Natural killer cell treated with Interleukin-12 subunit alpha and Interleukin-12 subunit beta and Interleukin-15 and Interleukin-18, amount 100 ng/mL, for 72 hours (primary cell): ENCODE measurements at regions not wholly inside any gene's neighbourhood (a gene's known extent, or its start where the extent isn't known, plus 50 kb on each side); places are given as distances from the start of the nearest gene placed in this dataset.
A peak's percentile ranks its signal among the peaks of the same experiment; 100 is the strongest.

Experiments used
- ATAC-seq, 2 donors: fragments of 150-1000 bp; cut with Tn5 transposase in 1 of 2; sonication (Bioruptor Pico), chemical (Tn5 transposase) in 1 of 2; 2 replicates each; pipeline ENCODE4 v1.10.0; 2021
- DNase-seq: peaks from one replicate; pipeline ENCODE4 v3.0.0; 2022; ENCODE audit warnings: low spot score
- H3K27ac Mint-ChIP-seq, 2 donors: 1 replicate in 1 of 2; 2 replicates in 1 of 2; pipeline ENCODE4 v1.8.0; 2022; ENCODE audit warnings: mixed read lengths in 2 of 2, mild to moderate bottlenecking in 1 of 2, moderate library complexity in 1 of 2
- H3K27me3 Mint-ChIP-seq, 2 donors: 1 replicate in 1 of 2; 2 replicates in 1 of 2; pipeline ENCODE4 v1.8.0; 2022; ENCODE audit warnings: mixed read lengths in 2 of 2
- H3K36me3 Mint-ChIP-seq: one replicate; pipeline ENCODE4 v1.8.0; 2022; ENCODE audit warnings: mixed read lengths
- H3K4me1 Mint-ChIP-seq, 2 donors: 1 replicate in 1 of 2; 2 replicates in 1 of 2; pipeline ENCODE4 v1.8.0; 2022; ENCODE audit warnings: low read depth in 2 of 2, mixed read lengths in 2 of 2, mild to moderate bottlenecking in 1 of 2
- H3K4me3 Mint-ChIP-seq: one replicate; pipeline ENCODE4 v1.8.0; 2022; ENCODE audit warnings: mixed read lengths
- H3K9me3 Mint-ChIP-seq: 2 replicates; pipeline ENCODE4 v1.8.0; 2022; ENCODE audit warnings: mixed read lengths

DNA sequence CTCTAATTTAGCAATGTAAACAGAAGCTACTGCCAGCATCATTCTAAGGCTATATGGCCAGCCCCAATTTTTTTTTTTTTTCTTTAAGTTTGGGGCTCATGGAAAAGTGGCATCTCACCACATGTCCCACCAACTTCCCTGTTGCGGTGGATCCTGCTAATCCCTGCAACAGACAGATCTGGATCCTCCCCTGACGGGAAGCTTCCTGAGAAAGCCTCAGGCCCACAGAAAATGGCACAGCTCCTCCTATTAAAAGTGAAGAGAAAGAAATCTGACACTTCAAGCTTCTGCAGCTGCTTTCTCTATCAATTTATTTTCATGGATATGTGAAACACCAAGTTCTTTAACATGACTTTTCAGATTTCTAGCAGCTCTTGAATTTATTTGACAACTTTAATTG, 433.8 kb upstream of the DCN start:
- peaks cover 12 to 32% of the 10 kb centered on the region in 2 donors for H3K27me3 Mint-ChIP-seq
- no peak overlapping the region for H3K27ac Mint-ChIP-seq
- DNase-seq (no peak), ATAC-seq (no peak)
- no peaks in the 10 kb centered on the region for H3K4me1 Mint-ChIP-seq
- no peak overlapping the region for H3K4me3 Mint-ChIP-seq
- no peaks in the 10 kb centered on the region for H3K36me3 Mint-ChIP-seq
- no peaks in the 10 kb centered on the region for H3K9me3 Mint-ChIP-seq

DNA sequence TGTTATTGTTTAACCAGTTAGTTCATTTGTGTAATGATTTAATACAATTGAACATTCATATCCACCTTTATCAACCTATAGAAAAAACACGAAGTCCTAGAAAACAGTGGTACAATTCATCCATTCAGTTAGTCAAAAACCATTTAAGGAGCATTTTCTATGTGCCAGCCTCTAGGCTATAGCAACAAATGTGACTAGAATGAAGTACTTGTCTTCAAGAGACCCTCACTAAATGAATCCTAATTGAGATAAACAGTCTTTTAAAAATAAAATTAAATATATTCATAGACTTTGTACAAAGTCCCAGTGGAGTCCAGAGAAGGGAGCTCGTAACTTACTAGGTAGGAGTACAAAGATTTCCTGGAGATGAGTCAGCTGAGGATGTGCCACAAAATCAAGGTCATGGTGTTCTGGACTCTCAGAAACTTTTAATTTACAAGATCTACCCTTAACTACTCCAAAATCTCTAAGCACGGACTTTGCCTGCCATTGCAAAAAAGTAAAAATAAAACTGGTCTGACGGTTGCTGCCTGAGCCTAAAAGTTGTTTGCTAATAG, 430.7 kb upstream of the DCN start:
- ATAC-seq: no peak
- no peak for DNase-seq
- H3K4me3 Mint-ChIP-seq: no peak overlapping the region

DNA sequence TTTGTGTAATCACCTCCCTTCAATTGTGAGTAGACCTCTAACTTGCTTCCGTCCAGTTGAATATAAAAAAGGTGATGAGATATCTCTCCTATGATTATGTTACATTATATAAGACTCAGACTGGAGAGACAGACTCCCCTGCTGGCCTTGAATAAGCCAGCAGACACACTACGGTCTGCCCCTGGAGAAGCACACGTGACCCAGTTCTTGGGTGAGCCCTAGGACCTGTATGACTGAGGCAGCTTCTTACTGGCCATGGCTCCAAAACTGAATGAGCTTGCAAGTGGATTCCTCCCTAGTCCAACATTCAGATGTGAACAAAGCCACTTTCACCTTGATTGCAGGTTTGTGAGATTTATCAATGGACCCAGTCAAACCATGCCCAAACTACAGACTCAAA, 427.9 kb upstream of the DCN start:
- no peaks in the 10 kb centered on the region for H3K9me3 Mint-ChIP-seq
- DNase-seq (no peak), ATAC-seq (no peak)
- no peaks in the 10 kb centered on the region for H3K36me3 Mint-ChIP-seq
- H3K27me3 Mint-ChIP-seq: peaks cover 8 to 14% of the 10 kb centered on the region in 2 donors
- H3K4me3 Mint-ChIP-seq: no peak overlapping the region
- H3K4me1 Mint-ChIP-seq: no peaks in the 10 kb centered on the region
- no peak overlapping the region for H3K27ac Mint-ChIP-seq

More for the DNA sequence above, 430.7 kb upstream of the DCN start:
- H3K27ac Mint-ChIP-seq: no peak overlapping the region
- no peaks in the 10 kb centered on the region for H3K4me1 Mint-ChIP-seq
- H3K27me3 Mint-ChIP-seq: peaks cover 5 to 8% of the 10 kb centered on the region in 2 donors
- H3K9me3 Mint-ChIP-seq: no peaks in the 10 kb centered on the region
- H3K36me3 Mint-ChIP-seq: no peaks in the 10 kb centered on the region

DNA sequence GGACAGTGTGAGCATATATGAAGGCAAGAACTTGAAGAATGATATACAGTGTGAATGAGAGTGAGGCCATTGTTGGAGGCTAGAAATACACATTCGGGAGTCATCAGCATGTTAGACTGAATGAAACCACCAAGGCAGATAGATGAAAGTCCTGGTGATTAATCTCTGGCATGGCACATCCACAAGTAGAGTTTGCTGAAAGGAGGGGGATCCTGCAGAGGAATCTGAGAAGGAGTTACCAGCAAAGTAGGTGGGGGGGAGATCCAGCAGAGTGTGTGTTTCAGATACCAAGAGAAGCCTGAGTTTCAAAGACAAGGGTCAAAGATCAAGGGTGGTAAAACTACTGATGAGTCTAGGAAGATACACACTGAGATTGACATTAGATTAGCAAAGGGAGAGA, 426.7 kb upstream of the DCN start:
- H3K9me3 Mint-ChIP-seq: no peaks in the 10 kb centered on the region
- no peak for ATAC-seq
- H3K4me1 Mint-ChIP-seq: no peaks in the 10 kb centered on the region
- no peaks in the 10 kb centered on the region for H3K36me3 Mint-ChIP-seq
- H3K27ac Mint-ChIP-seq: no peak overlapping the region
- DNase-seq: no peak
- H3K27me3 Mint-ChIP-seq: peaks cover 15 to 19% of the 10 kb centered on the region in 2 donors
- H3K4me3 Mint-ChIP-seq: no peak overlapping the region

DNA sequence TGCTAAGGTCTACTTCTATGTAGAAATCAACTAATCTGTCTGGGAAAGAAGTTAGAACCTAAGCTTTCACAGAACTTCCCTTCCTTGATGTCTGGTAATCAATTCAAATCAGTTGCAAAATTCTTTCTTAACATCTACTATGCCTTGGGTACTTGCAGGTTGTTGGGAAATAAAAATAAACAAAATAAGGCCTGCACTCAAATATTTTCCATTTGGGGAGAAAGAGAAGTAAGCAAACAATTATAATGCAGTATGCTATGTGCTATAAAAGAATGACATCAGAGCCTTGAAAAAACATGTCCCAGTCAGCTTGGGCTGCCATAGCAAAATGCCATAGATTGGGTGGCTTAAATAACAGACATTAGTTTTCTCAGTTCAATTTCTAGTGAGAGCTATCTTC, 425.9 kb upstream of the DCN start:
- Mint-ChIP-seq H3K4me1 (no peaks in the 10 kb centered on the region), H3K9me3 (no peaks in the 10 kb centered on the region), H3K36me3 (no peaks in the 10 kb centered on the region), H3K27me3 (peaks cover 15 to 17% of the 10 kb centered on the region in 2 donors), H3K4me3 (no peak overlapping the region), H3K27ac (no peak overlapping the region)
- ATAC-seq (no peak), DNase-seq (no peak)

DNA sequence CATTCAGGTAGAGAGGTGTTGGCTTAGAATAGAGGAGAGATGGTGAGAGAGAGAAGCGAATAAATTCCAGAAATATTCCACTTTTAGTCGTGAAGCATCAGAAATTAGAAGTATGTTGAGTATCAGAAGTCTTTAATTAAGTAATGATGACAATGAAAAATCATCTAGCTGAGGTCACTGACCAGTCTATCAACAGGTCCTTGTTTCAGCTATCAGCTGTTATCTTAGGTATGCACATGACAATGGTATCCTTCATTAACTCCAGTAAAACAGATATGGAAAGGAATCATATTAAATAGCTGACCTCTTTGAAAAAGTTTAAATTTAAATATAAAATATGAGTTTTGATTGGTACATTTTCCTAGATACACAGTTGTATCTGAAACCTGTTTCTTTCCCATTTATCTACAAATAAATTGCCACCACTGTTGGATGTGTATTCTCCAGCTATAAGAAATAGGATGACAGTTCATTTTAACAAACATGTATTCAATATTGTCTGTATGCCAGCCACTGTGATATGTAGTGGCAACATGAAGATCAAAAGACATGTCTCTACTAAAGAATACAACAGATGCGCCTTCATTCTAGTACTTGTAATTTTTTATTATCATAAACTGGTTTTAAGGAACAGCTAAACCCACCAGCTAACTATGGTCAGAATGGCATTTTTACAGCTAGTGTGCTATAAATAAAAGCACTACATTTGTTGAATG, 424.2 kb upstream of the DCN start:
- ATAC-seq (no peak), DNase-seq (no peak)
- Mint-ChIP-seq H3K4me3 (no peak overlapping the region), H3K27me3 (peaks cover 15 to 20% of the 10 kb centered on the region in 2 donors), H3K4me1 (no peaks in the 10 kb centered on the region), H3K36me3 (no peaks in the 10 kb centered on the region), H3K27ac (no peak overlapping the region), H3K9me3 (no peaks in the 10 kb centered on the region)

DNA sequence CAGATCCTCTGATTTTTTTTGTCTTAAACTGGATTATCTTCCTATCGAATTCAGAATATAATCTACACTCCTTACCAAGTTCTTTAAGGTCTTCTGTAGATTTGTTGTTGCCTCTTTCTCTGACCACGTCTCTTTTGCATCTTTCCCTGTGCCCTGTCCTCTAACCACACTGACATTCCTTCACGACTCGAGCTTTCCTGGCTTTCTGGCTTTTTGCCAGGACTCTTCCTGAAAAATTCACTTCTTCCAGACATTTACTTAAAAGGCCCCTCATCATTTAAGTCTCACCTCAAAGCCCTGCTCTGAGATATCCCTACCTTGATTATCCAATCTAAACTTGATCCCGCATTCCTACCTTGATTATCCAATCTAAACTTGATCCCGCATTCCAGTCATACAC, 422.3 kb upstream of the DCN start:
- Mint-ChIP-seq H3K4me1 (no peaks in the 10 kb centered on the region), H3K27me3 (peaks cover 15 to 22% of the 10 kb centered on the region in 2 donors), H3K4me3 (no peak overlapping the region), H3K9me3 (no peaks in the 10 kb centered on the region), H3K36me3 (peaks cover 7% of the 10 kb centered on the region), H3K27ac (no peak overlapping the region)
- ATAC-seq (no peak), DNase-seq (no peak)

DNA sequence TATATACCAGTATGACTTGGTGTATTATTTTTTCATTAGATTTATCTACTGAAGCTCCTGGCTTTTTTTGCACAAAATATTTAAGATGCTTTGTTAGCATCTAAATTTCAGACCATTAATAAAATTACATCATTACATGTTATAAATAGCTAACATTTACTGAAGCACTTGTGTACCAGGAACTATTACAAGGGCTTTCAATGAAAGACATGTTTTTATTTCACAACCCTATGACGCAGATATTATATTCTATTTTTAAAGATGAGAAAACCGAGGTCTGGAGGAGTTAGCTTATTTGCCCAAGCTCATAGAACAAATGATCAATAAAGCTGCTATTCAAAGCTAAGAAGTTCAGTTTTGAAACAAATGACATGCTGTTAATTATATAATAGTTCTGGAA, 420.4 kb upstream of the DCN start:
- H3K9me3 Mint-ChIP-seq: no peaks in the 10 kb centered on the region
- H3K36me3 Mint-ChIP-seq: peaks cover 7% of the 10 kb centered on the region
- H3K27me3 Mint-ChIP-seq: peaks cover 15 to 18% of the 10 kb centered on the region in 2 donors
- H3K4me3 Mint-ChIP-seq: no peak overlapping the region
- ATAC-seq (no peak), DNase-seq (no peak)
- H3K4me1 Mint-ChIP-seq: no peaks in the 10 kb centered on the region
- H3K27ac Mint-ChIP-seq: no peak overlapping the region

DNA sequence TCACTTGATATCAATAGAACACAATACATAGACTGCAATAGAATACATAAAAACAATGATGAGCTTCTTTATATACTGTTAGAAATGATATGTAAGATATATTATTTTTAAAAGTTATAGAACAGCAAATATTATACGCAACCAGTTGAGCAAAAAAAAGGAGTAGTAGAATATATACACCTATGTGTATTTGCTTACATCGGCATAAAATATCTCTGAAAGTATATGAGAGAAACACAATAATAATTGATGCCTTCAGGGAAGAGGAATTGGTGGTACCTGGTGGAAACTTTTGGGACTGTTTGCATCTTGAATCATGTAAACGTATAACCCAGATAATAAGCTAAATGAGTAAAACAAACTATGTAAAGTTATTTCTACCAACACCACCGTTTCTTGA, 418.4 kb upstream of the DCN start:
- DNase-seq (no peak), ATAC-seq (no peak)
- no peaks in the 10 kb centered on the region for H3K9me3 Mint-ChIP-seq
- no peak overlapping the region for H3K4me3 Mint-ChIP-seq
- no peak overlapping the region for H3K27ac Mint-ChIP-seq
- H3K27me3 Mint-ChIP-seq: peaks cover 9 to 12% of the 10 kb centered on the region in 2 donors
- H3K36me3 Mint-ChIP-seq: peaks cover 7% of the 10 kb centered on the region
- H3K4me1 Mint-ChIP-seq: no peaks in the 10 kb centered on the region

DNA sequence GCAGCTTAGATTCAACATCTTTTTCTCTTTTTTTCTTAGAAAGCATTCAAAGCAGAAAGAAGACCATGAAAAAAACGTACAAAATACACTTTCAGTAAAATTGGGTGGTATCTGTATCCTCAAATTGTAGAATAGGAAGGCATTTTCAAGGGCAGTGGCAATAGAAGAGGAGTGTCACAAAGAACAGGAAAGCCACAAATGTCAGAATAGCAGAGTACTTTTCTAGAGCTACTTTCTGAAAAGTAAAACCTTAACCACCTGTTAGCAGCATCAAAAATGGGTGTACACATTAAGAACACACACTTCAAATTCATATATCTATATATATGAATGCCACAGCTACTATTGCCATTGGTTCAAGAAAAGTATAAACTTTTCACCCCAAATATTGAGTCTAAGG, 412.1 kb upstream of the DCN start:
- Mint-ChIP-seq H3K9me3 (no peaks in the 10 kb centered on the region), H3K36me3 (no peaks in the 10 kb centered on the region), H3K4me3 (no peak overlapping the region), H3K27ac (no peak overlapping the region), H3K27me3 (peaks cover 0 to 8% of the 10 kb centered on the region in 2 donors), H3K4me1 (no peaks in the 10 kb centered on the region)
- ATAC-seq (no peak), DNase-seq (no peak)

DNA sequence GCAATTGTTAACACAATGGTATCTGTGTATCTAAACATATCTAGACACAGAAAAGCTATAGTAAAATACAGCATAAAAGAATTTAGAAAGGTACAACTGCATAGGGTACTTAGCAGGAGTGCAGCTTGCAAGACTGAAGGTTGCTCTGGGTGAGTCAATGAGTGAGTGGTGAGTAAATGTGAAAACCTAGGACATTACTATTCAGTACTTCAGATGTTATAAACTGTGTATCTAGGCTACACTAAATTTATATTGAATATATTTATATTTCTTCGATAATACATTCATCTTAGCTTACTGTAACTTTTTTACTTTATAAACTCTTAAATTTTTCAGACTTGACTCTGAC, 409.0 kb upstream of the DCN start:
- Mint-ChIP-seq H3K9me3 (no peaks in the 10 kb centered on the region), H3K4me1 (no peaks in the 10 kb centered on the region), H3K4me3 (no peak overlapping the region), H3K27ac (no peak overlapping the region), H3K36me3 (no peaks in the 10 kb centered on the region), H3K27me3 (peaks cover 0 to 14% of the 10 kb centered on the region in 2 donors)
- ATAC-seq (peak in 1 of 2 donors; percentile 51), DNase-seq (no peak)

DNA sequence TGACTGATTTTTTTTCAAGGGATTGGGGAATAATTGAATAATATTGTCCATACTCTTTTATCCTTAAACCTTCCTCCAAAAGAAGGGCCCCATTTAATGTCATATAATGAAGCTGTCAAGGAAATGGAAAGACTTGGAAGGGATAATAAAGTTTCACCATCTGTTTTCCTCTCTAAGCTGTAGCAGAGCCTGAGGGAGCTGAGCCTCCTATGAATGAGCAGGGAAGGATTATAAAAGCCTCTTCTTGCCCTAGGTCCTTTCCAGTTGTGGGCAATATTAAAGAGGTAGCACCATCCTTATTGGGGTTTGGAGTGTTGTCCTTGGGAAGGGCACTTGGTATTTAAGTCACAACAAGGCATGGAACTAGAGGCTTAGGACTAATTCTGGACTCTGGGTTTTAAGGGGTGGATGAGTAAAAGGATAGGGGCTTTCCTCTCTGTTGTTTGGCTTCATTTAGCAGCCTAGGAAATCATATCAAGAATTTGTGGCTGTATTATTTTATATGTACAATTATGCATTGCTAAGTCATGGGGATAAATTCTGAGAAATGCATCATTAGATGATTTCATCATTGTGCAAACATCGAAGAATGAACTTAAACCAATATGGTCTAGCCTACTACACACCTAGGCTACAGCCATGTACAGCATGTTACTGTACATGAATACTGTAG, 408.5 kb upstream of the DCN start:
- H3K9me3 Mint-ChIP-seq: no peaks in the 10 kb centered on the region
- H3K4me3 Mint-ChIP-seq: no peak overlapping the region
- no peaks in the 10 kb centered on the region for H3K4me1 Mint-ChIP-seq
- no peak overlapping the region for H3K27ac Mint-ChIP-seq
- DNase-seq: no peak
- peaks cover 0 to 17% of the 10 kb centered on the region in 2 donors for H3K27me3 Mint-ChIP-seq
- peak in 1 of 2 donors; percentile 46 for ATAC-seq
- H3K36me3 Mint-ChIP-seq: no peaks in the 10 kb centered on the region

DNA sequence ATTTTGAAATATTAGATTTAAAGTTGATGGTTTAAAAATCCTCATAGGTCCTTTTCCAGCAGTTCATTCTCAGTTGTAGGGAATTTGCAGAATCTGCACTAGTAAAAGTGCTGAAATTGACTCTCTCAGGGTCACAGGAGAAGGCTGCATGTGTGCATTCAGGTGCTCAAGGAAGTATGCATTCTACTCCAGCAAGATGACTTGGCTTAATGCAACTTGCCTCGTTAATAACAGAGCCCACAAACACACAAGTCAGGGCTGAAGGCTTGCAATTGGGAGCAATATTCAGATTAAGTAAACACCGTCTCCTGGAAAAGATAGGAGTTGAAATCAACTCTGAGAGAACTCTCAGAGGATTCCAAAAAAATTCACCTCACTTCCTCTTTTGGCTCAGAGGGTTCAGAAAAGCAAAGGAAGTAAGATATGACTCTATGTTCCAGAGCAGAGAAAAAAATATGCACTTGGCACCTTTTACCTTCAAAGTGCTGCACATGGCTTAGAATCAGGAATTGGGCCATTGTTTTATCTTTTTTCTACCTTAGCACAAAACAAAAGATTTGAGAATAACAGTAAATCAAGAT, 406.3 kb upstream of the DCN start:
- no peaks in the 10 kb centered on the region for H3K36me3 Mint-ChIP-seq
- H3K27me3 Mint-ChIP-seq: peaks cover 0 to 19% of the 10 kb centered on the region in 2 donors
- no peaks in the 10 kb centered on the region for H3K9me3 Mint-ChIP-seq
- DNase-seq: no peak
- no peak overlapping the region for H3K27ac Mint-ChIP-seq
- H3K4me3 Mint-ChIP-seq: no peak overlapping the region
- ATAC-seq: no peak
- H3K4me1 Mint-ChIP-seq: no peaks in the 10 kb centered on the region

DNA sequence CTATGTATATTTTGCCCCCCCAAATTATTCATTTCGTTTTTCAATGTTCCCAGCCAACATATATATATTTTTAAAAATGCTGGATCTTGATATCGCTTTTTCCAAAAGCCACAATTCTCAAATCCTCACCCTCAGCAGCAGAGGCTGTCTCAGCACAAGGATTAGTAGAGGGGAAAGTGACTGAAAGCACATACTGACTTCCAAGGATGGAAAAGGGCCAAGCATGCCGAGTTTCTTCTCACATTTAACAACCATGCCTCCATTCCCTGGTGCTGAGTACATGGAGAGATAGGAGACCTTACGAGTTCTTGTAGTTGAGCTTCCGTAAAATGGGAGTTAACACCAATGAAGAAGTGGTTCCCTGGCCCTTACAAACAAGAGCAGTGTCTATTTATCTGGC, 403.4 kb upstream of the DCN start:
- DNase-seq (no peak), ATAC-seq (no peak)
- no peaks in the 10 kb centered on the region for H3K4me1 Mint-ChIP-seq
- no peaks in the 10 kb centered on the region for H3K36me3 Mint-ChIP-seq
- peaks cover 0 to 13% of the 10 kb centered on the region in 2 donors for H3K27me3 Mint-ChIP-seq
- H3K4me3 Mint-ChIP-seq: no peak overlapping the region
- no peak overlapping the region for H3K27ac Mint-ChIP-seq
- no peaks in the 10 kb centered on the region for H3K9me3 Mint-ChIP-seq
